Tibial nerve (tissue), 4 donors: ENCODE measurements at regions not wholly inside any gene's neighbourhood (a gene's known extent, or its start where the extent isn't known, plus 50 kb on each side); places are given as distances from the start of the nearest gene placed in this dataset.
"Not testable (repeated sequence)": the region's sequence is repeated elsewhere in the genome, so short reads cannot be mapped to it uniquely, and the experiment has no call there.

ENCODE experiments used
- DNase-seq, 2 donors: peaks; one replicate each; pipeline ENCODE4 v3.0.0-alpha.2; 2019; ENCODE audit warnings: low spot score in 2 of 2
- H3K27ac ChIP-seq, 4 donors: fragments of 200-600 bp; sonication (generic) in 3 of 4; one replicate each; pipeline ENCODE4 v1.5.1; 2017 to 2019; ENCODE audit warnings: mild to moderate bottlenecking in 1 of 4
- H3K27me3 ChIP-seq, 2 donors: fragments of 200-600 bp; sonication (generic) in 1 of 2; one replicate each; pipeline versions ENCODE4 v1.5.1 to v1.6.0; 2017 to 2019
- H3K36me3 ChIP-seq, 3 donors: fragments of 200-600 bp; sonication (generic); one replicate each; pipeline ENCODE4 v1.5.1; 2018 to 2019
- H3K4me1 ChIP-seq, 4 donors: fragments of 200-600 bp; sonication (generic) in 3 of 4; one replicate each; pipeline ENCODE4 v1.5.1; 2017 to 2019
- H3K4me3 ChIP-seq, 4 donors: fragments of 200-600 bp; sonication (generic) in 3 of 4; one replicate each; pipeline ENCODE4 v1.5.1; 2017 to 2019; ENCODE audit warnings: mild to moderate bottlenecking in 1 of 4, moderate library complexity in 1 of 4
- H3K9me3 ChIP-seq, 4 donors: fragments of 200-600 bp; sonication (generic) in 3 of 4; one replicate each; pipeline ENCODE4 v1.5.1; 2017 to 2019
- EP300 ChIP-seq, 2 donors: sonication (generic); formaldehyde crosslinking; IDR thresholded peaks; one replicate each; pipeline ENCODE4 v1.6.1; 2017; ENCODE audit warnings: antibody characterized with exemption in 2 of 2, mild to moderate bottlenecking in 1 of 2
- POLR2A ChIP-seq, 2 donors: fragments of 450-650 bp; IDR thresholded peaks; one replicate each; pipeline ENCODE4 v1.6.1; 2017; ENCODE audit warnings: antibody characterized with exemption in 2 of 2, mild to moderate bottlenecking in 2 of 2, moderate library complexity in 2 of 2
- WGBS, 2 donors: methylation state at CpG; one replicate each; pipeline ENCODE4 v1.1.5; 2018; 5-methylcytosine and 5-hydroxymethylcytosine counted together
- TF ChIP-seq, protein P1 (sequence below), 5 experiments: fragments of 200-600 bp in 3 of 5; fragments of 450-650 bp in 2 of 5; sonication (generic) in 3 of 5; IDR thresholded peaks; one replicate each; pipeline ENCODE4 v1.5.1; 2016 to 2019; ENCODE audit warnings: antibody characterized with exemption in 5 of 5, mild to moderate bottlenecking in 3 of 5, moderate library complexity in 2 of 5

DNA sequence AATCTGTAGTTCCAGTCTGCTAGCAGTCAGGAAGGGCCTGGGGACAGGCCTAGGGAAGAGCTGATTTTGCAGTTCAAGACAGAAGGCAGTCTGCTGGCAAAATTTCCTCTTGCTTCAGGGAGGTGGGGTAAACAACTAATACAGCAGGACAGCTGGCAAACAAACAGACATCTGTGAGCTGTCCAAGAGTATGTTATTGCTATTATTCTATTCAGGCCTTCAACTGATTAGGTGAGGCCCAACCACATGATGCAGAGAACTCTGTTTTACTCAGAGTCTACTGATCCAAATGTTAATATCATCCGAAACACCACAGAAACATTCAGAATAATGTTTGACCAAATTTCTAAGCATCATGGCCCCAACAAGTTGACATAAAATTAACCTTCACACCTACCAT lies 161.0 kb upstream of the E2F7 start:
- DNase-seq = no peak
- TF ChIP-seq EP300 (IDR thresholded peaks at IDR 0.05) = no peak
- H3K36me3 ChIP-seq = no peaks in the 10 kb centered on the region
- no peaks in the 10 kb centered on the region for H3K27me3 ChIP-seq
- peaks cover 0 to 14% (median 0%) of the 10 kb centered on the region in 4 donors for H3K4me1 ChIP-seq
- H3K27ac ChIP-seq = no peak overlapping the region
- H3K4me3 ChIP-seq = no peak overlapping the region
- WGBS, 2 donors = 96 to 100% methylated on average over 1 of the region's 1 CpG
- H3K9me3 ChIP-seq = no peaks in the 10 kb centered on the region

DNA sequence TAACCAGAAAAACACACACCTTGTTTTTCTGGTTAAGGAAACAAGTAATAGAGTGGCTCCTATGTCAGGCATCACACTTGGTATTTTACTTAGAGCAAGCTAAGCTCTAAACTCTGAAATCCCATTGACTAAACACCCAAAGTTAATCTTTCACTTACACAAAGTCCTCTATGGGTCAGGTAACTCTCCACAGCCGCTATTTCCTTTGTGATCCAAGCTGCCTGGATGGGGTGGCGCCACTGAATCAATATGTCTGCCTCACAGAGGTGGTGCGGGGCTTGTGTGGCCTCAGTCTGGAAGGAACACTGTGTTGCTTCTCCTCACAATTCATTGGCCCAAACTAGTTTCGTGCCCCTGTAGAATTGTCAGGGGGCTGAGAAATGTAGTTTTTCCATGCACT lies 160.0 kb upstream of the E2F7 start:
- Histone ChIP-seq H3K4me1 (peaks cover 0 to 6% (median 0%) of the 10 kb centered on the region in 4 donors), H3K36me3 (no peaks in the 10 kb centered on the region), H3K4me3 (no peak overlapping the region), H3K27me3 (no peaks in the 10 kb centered on the region), H3K27ac (no peak overlapping the region), H3K9me3 (no peaks in the 10 kb centered on the region)
- 93 to 98% methylated on average over 4 of the region's 4 CpGs for WGBS, 2 donors
- no peak for DNase-seq
- no peak for TF ChIP-seq POLR2A (IDR thresholded peaks at IDR 0.05)
- TF ChIP-seq, protein P1, sequence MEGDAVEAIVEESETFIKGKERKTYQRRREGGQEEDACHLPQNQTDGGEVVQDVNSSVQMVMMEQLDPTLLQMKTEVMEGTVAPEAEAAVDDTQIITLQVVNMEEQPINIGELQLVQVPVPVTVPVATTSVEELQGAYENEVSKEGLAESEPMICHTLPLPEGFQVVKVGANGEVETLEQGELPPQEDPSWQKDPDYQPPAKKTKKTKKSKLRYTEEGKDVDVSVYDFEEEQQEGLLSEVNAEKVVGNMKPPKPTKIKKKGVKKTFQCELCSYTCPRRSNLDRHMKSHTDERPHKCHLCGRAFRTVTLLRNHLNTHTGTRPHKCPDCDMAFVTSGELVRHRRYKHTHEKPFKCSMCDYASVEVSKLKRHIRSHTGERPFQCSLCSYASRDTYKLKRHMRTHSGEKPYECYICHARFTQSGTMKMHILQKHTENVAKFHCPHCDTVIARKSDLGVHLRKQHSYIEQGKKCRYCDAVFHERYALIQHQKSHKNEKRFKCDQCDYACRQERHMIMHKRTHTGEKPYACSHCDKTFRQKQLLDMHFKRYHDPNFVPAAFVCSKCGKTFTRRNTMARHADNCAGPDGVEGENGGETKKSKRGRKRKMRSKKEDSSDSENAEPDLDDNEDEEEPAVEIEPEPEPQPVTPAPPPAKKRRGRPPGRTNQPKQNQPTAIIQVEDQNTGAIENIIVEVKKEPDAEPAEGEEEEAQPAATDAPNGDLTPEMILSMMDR (IDR thresholded peaks at IDR 0.05) = no peak
- no peak for TF ChIP-seq EP300 (IDR thresholded peaks at IDR 0.05)

DNA sequence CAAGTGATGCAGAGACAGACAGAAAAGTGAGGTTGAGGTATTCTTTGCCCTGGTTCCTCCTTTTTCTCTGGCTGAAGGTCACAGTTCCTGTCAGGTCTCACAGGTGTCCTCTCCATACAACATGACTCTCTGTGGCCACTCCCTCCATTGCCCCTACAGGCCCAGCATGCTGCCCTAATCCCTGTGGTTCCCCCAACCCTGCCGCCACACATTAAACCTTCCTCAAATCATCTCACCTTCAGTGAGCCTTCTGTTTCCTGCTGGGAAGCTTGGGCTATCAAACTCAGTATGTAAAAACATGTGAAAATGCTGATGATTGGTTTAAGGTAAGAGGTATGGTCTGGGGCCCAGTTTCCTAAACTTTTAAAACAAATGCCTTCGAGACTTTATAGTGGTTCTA lies 159.0 kb upstream of the E2F7 start:
- no peaks in the 10 kb centered on the region for H3K9me3 ChIP-seq
- WGBS, 2 donors = 77 to 88% methylated on average over 2 of the region's 2 CpGs
- TF ChIP-seq, protein P1 (IDR thresholded peaks at IDR 0.05) = no peak
- no peak for TF ChIP-seq POLR2A (IDR thresholded peaks at IDR 0.05)
- no peak overlapping the region for H3K4me3 ChIP-seq
- no peaks in the 10 kb centered on the region for H3K27me3 ChIP-seq
- H3K36me3 ChIP-seq = no peaks in the 10 kb centered on the region
- H3K27ac ChIP-seq = no peak overlapping the region
- H3K4me1 ChIP-seq = no peaks in the 10 kb centered on the region
- no peak for DNase-seq

DNA sequence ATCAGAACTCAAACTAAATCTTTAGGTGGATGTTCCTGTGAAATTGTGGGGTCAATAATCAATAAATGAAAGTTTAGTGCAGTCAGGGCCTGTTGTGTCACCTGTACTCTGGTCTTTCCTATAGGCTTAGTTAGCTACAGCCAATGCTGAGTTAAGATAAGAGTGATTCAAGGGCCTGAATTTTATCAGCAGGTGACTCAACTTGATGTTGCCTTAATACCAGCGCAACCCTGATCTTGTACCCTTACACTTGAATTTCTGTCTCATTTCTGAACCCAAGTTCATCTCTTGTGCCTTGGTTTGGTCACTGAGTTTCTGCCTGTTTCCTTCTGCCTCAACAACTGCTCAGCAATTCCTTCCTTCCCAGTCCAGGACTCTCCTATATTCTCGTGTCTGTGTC lies 157.0 kb upstream of the E2F7 start:
- TF ChIP-seq POLR2A (IDR thresholded peaks at IDR 0.05) = no peak
- TF ChIP-seq, protein P1 (IDR thresholded peaks at IDR 0.05) = no peak
- no peak for TF ChIP-seq EP300 (IDR thresholded peaks at IDR 0.05)
- no peaks in the 10 kb centered on the region for H3K36me3 ChIP-seq
- WGBS, 2 donors = 95 to 96% methylated on average over 2 of the region's 2 CpGs
- no peaks in the 10 kb centered on the region for H3K4me1 ChIP-seq
- H3K27ac ChIP-seq = no peak overlapping the region
- no peak overlapping the region for H3K4me3 ChIP-seq
- H3K27me3 ChIP-seq = no peaks in the 10 kb centered on the region
- no peak for DNase-seq
- no peaks in the 10 kb centered on the region for H3K9me3 ChIP-seq

GRCh38 chr12:77220586-77220985 lies 155.2 kb upstream of the E2F7 start:
- TF ChIP-seq, protein P1 (IDR thresholded peaks at IDR 0.05) = no peak
- TF ChIP-seq EP300 (IDR thresholded peaks at IDR 0.05) (no peak), POLR2A (IDR thresholded peaks at IDR 0.05) (no peak)
- Histone ChIP-seq H3K27me3 (no peaks in the 10 kb centered on the region), H3K36me3 (no peaks in the 10 kb centered on the region), H3K4me3 (no peak overlapping the region), H3K27ac (no peak overlapping the region), H3K4me1 (no peaks in the 10 kb centered on the region), H3K9me3 (no peaks in the 10 kb centered on the region)
- DNase-seq = no peak
- 33 to 51% methylated on average over 1 of the region's 1 CpG for WGBS, 2 donors

DNA sequence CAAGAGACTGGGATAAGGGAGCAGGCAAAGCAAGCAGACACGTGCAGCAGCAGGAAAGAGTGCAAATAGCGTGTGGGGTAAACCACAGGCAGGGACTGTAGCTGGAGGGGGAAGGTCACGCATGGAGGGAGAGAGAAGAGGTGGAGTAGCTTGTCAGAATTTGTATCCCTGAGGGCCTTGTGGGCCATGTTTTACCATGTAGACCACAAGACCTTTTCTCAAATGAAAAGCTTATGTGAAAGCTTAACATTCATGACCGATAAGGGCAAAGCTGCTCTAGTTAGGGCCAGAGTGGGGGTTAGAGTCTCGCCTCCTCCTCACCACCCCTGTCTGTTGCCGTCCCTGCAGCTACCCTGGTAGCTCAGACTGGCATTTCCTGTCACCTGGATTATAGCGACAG lies 152.9 kb upstream of the E2F7 start:
- no peak for TF ChIP-seq EP300 (IDR thresholded peaks at IDR 0.05)
- no peak for TF ChIP-seq POLR2A (IDR thresholded peaks at IDR 0.05)
- TF ChIP-seq, protein P1 (IDR thresholded peaks at IDR 0.05) = no peak
- H3K9me3 ChIP-seq = no peaks in the 10 kb centered on the region
- no peaks in the 10 kb centered on the region for H3K27me3 ChIP-seq
- no peak for DNase-seq
- H3K36me3 ChIP-seq = no peaks in the 10 kb centered on the region
- no peak overlapping the region for H3K4me3 ChIP-seq
- H3K27ac ChIP-seq = no peak overlapping the region
- peaks cover 0 to 8% (median 0%) of the 10 kb centered on the region in 4 donors for H3K4me1 ChIP-seq
- 86 to 87% methylated on average over 7 of the region's 7 CpGs for WGBS, 2 donors

GRCh38 chr12:77216136-77216535 lies 150.8 kb upstream of the E2F7 start:
- not testable (repeated sequence) for H3K4me1 ChIP-seq, H3K36me3 ChIP-seq, H3K4me3 ChIP-seq, H3K9me3 ChIP-seq, H3K27me3 ChIP-seq, DNase-seq, H3K27ac ChIP-seq
- WGBS, 2 donors = 61 to 71% methylated on average over 2 of the region's 2 CpGs
